GM12891 (cell line): ENCODE measurements at regions not wholly inside any gene's neighbourhood (a gene's known extent, or its start where the extent isn't known, plus 50 kb on each side); places are given as distances from the start of the nearest gene placed in this dataset.

Experiments
- POLR2A ChIP-seq: IDR thresholded peaks from 2 replicates; pipeline ENCODE4 v1.6.1; 2011; ENCODE audit warnings: low read depth, low read length, control low read depth
- POLR2AphosphoS5 ChIP-seq: IDR thresholded peaks from 2 replicates; pipeline ENCODE4 v1.6.1; 2011; ENCODE audit warnings: low read depth, low read length, control low read depth
- POU2F2 ChIP-seq: IDR thresholded peaks from 2 replicates; pipeline ENCODE4 v1.6.1; 2011; ENCODE audit warnings: low read depth, mild to moderate bottlenecking, control low read depth, low read length, moderate library complexity
- SPI1 ChIP-seq: IDR thresholded peaks from 2 replicates; pipeline ENCODE4 v1.6.1; 2011; ENCODE audit warnings: low read depth, low read length, control low read depth
- TAF1 ChIP-seq: IDR thresholded peaks from 2 replicates; pipeline ENCODE4 v1.6.1; 2011; ENCODE audit warnings: low read depth, low read length, control low read depth

- no peak for TF ChIP-seq POLR2A
- no peak for TF ChIP-seq POLR2AphosphoS5
- no peak for TF ChIP-seq SPI1
- TF ChIP-seq POU2F2, result no peak
- TF ChIP-seq TAF1, result no peak
Measured at GRCh38 chr5:17352223-17352622, 134.8 kb downstream of the BASP1 start.
